Keratinocyte (primary cell): ENCODE measurements at regions not wholly inside any gene's neighbourhood (a gene's known extent, or its start where the extent isn't known, plus 50 kb on each side); places are given as distances from the start of the nearest gene placed in this dataset.

Source experiments
- DNase-seq: peaks from one replicate; pipeline ENCODE4 v3.0.0-alpha.2; 2011; ENCODE audit warnings: low read depth, missing footprints, low spot score
- FAIRE-seq: peaks from 2 replicates; lab custom pipeline; 2011; peaks lifted over from hg19 to GRCh38; lab: Jason Lieb, UNC
- H2AFZ ChIP-seq: 2 replicates; pipeline ENCODE4 v1.6.0; 2012; ENCODE audit warnings: low read length, control low read depth, inconsistent platforms; ENCODE audit not compliant: control insufficient read depth
- H3K27ac ChIP-seq: 2 replicates; pipeline ENCODE4 v1.5.1; 2011; ENCODE audit warnings: low read length; ENCODE audit not compliant: control insufficient read depth, insufficient read depth
- H3K27me3 ChIP-seq: 3 replicates; pipeline ENCODE4 v1.6.0; 2011; ENCODE audit warnings: low read length; ENCODE audit not compliant: control insufficient read depth, insufficient read depth; ENCODE audit errors: extremely low read depth
- H3K36me3 ChIP-seq, 2 experiments: 2 replicates in 1 of 2; 3 replicates in 1 of 2; pipeline ENCODE4 v1.5.1; 2011; ENCODE audit warnings: low read length in 2 of 2, mild to moderate bottlenecking in 1 of 2; ENCODE audit not compliant: control insufficient read depth in 2 of 2, insufficient read depth in 2 of 2; ENCODE audit errors: extremely low read depth in 1 of 2
- H3K4me1 ChIP-seq: 3 replicates; pipeline ENCODE4 v1.5.1; 2011; ENCODE audit warnings: low read length; ENCODE audit not compliant: control insufficient read depth, insufficient read depth; ENCODE audit errors: extremely low read depth
- H3K4me2 ChIP-seq: 3 replicates; pipeline ENCODE4 v1.6.0; 2011; ENCODE audit warnings: low read depth, low read length; ENCODE audit not compliant: control insufficient read depth, insufficient read depth; ENCODE audit errors: extremely low read depth
- H3K4me3 ChIP-seq, 3 experiments: fragments of 200-600 bp in 1 of 3; sonication (generic) in 1 of 3; 2 replicates in 2 of 3; 3 replicates in 1 of 3; pipeline ENCODE4 v1.5.1; 2011 to 2016; ENCODE audit warnings: low read length in 3 of 3, mild to moderate bottlenecking in 3 of 3, control low read depth in 2 of 3, inconsistent platforms in 1 of 3, low read depth in 1 of 3, mixed read lengths in 1 of 3, mixed run types in 1 of 3, moderate library complexity in 1 of 3; ENCODE audit not compliant: control insufficient read depth in 2 of 3, insufficient read depth in 2 of 3; ENCODE audit errors: extremely low read depth in 1 of 3
- H3K79me2 ChIP-seq: 2 replicates; pipeline ENCODE4 v1.6.0; 2012; ENCODE audit warnings: low read length; ENCODE audit not compliant: control insufficient read depth, insufficient read depth
- H3K9ac ChIP-seq: 3 replicates; pipeline ENCODE4 v1.6.0; 2011; ENCODE audit warnings: low read length; ENCODE audit not compliant: control insufficient read depth, insufficient read depth; ENCODE audit errors: extremely low read depth
- H3K9me1 ChIP-seq: 3 replicates; pipeline ENCODE4 v1.6.0; 2011; ENCODE audit warnings: low read length; ENCODE audit not compliant: control insufficient read depth, insufficient read depth; ENCODE audit errors: extremely low read depth
- H3K9me3 ChIP-seq: 2 replicates; pipeline ENCODE4 v1.5.1; 2012; ENCODE audit warnings: low read depth, low read length; ENCODE audit not compliant: control insufficient read depth
- H4K20me1 ChIP-seq: 3 replicates; pipeline ENCODE4 v1.6.0; 2011; ENCODE audit warnings: low read length; ENCODE audit not compliant: control insufficient read depth, insufficient read depth; ENCODE audit errors: extremely low read depth
- CTCF ChIP-seq, 3 experiments: IDR thresholded peaks in 1 of 3; conservative IDR thresholded peaks in 1 of 3; optimal IDR thresholded peaks in 1 of 3; 2 replicates in 2 of 3; 3 replicates in 1 of 3; pipeline versions ENCODE3 to v1.5.1; 2011; ENCODE audit warnings: low read length in 3 of 3, mild to moderate bottlenecking in 3 of 3, moderate library complexity in 2 of 3, control low read depth in 1 of 3, inconsistent platforms in 1 of 3; ENCODE audit not compliant: insufficient read depth in 2 of 3; ENCODE audit errors: extremely low read depth in 1 of 3
- EZH2 ChIP-seq: IDR thresholded peaks from one replicate; pipeline ENCODE4 v1.6.1; 2012; ENCODE audit warnings: inconsistent platforms, mild to moderate bottlenecking, low read length, moderate library complexity
- dilution Hi-C: fragments of 300-500 bp; cut with MboI; formaldehyde crosslinking; loops from one replicate; pipeline ENCODE4 v1.7.0; 2020; ENCODE audit warnings: low sequenced_read_pairs; ENCODE audit not compliant: extremely low pct_ligation_motif_present

- peak; percentile 66 for FAIRE-seq
- TF ChIP-seq CTCF (optimal IDR thresholded peaks at IDR 0.05 in 1 of 3, IDR thresholded peaks at IDR 0.05 in 1 of 3, conservative IDR thresholded peaks at IDR 0.05 in 1 of 3; ENCODE audit: extremely low read depth in 1 of 3, insufficient read depth in 2 of 3, low read length in 3 of 3), result no peak
- no peak for TF ChIP-seq EZH2
- dilution Hi-C loops, result no loop called here
Measured at GRCh38 chr1:209414803-209415329, 168.6 kb upstream of the CAMK1G start.

GRCh38 chr1:209416039-209416438 is 167.5 kb upstream of the CAMK1G start:
- H3K4me1 ChIP-seq, result peaks cover 98% of the 10 kb centered on the region
- H3K4me2 ChIP-seq, result peak overlapping the region; percentile 82
- dilution Hi-C loops, result no loop called here
- H3K79me2 ChIP-seq, result no peaks in the 10 kb centered on the region
- peak overlapping the region; percentile 98 for H3K27ac ChIP-seq
- no peaks in the 10 kb centered on the region for H3K9me3 ChIP-seq
- H2AFZ ChIP-seq, result no peak overlapping the region
- no peaks in the 10 kb centered on the region for H3K9me1 ChIP-seq
- H3K9ac ChIP-seq, result peak overlapping the region; percentile 77
- TF ChIP-seq EZH2, result no peak
- no peak for TF ChIP-seq CTCF (optimal IDR thresholded peaks at IDR 0.05 in 1 of 3, IDR thresholded peaks at IDR 0.05 in 1 of 3, conservative IDR thresholded peaks at IDR 0.05 in 1 of 3; ENCODE audit: extremely low read depth in 1 of 3, insufficient read depth in 2 of 3, low read length in 3 of 3)
- no peaks in the 10 kb centered on the region for H3K27me3 ChIP-seq
- peak overlapping the region in 1 of 3 experiments; percentile 29 for H3K4me3 ChIP-seq
- no peaks in the 10 kb centered on the region for H4K20me1 ChIP-seq
- FAIRE-seq, result peak; percentile 99
- DNase-seq, result peak; percentile 100
- no peaks in the 10 kb centered on the region for H3K36me3 ChIP-seq

More at GRCh38 chr1:209414803-209415329, 168.6 kb upstream of the CAMK1G start:
- no peak overlapping the region for H3K4me3 ChIP-seq
- no peak for DNase-seq
- H4K20me1 ChIP-seq, result no peaks in the 10 kb centered on the region
- peak overlapping the region; percentile 68 for H3K9ac ChIP-seq
- no peak overlapping the region for H2AFZ ChIP-seq
- peaks cover 98% of the 10 kb centered on the region for H3K4me1 ChIP-seq
- H3K9me3 ChIP-seq, result no peaks in the 10 kb centered on the region
- no peaks in the 10 kb centered on the region for H3K27me3 ChIP-seq
- H3K36me3 ChIP-seq, result no peaks in the 10 kb centered on the region
- H3K4me2 ChIP-seq, result peak overlapping the region; percentile 82
- H3K27ac ChIP-seq, result peak overlapping the region; percentile 98
- no peaks in the 10 kb centered on the region for H3K9me1 ChIP-seq
- no peaks in the 10 kb centered on the region for H3K79me2 ChIP-seq
